Kidney epithelial cell (primary cell): ENCODE measurements at regions not wholly inside any gene's neighbourhood (a gene's known extent, or its start where the extent isn't known, plus 50 kb on each side); places are given as distances from the start of the nearest gene placed in this dataset.

ENCODE experiments used
- DNase-seq: peaks from one replicate; pipeline ENCODE4 v3.0.0-alpha.2; 2010; ENCODE audit warnings: low read depth
- H3K27me3 ChIP-seq: 2 replicates; pipeline ENCODE4 v1.6.0; 2011; ENCODE audit warnings: low read length; ENCODE audit not compliant: control insufficient read depth, insufficient read depth
- H3K36me3 ChIP-seq: 2 replicates; pipeline ENCODE4 v1.5.1; 2011; ENCODE audit warnings: low read length; ENCODE audit not compliant: control insufficient read depth, insufficient read depth
- H3K4me3 ChIP-seq: 2 replicates; pipeline ENCODE4 v1.5.1; 2011; ENCODE audit warnings: low read depth, mild to moderate bottlenecking, control low read depth, low read length
- TF ChIP-seq, protein P1 (sequence below): IDR thresholded peaks from 2 replicates; pipeline ENCODE4 v1.5.1; 2011; ENCODE audit warnings: mild to moderate bottlenecking, moderate library complexity, low read length, control low read depth, inconsistent platforms; ENCODE audit not compliant: insufficient read depth, poor library complexity, severe bottlenecking

DNA sequence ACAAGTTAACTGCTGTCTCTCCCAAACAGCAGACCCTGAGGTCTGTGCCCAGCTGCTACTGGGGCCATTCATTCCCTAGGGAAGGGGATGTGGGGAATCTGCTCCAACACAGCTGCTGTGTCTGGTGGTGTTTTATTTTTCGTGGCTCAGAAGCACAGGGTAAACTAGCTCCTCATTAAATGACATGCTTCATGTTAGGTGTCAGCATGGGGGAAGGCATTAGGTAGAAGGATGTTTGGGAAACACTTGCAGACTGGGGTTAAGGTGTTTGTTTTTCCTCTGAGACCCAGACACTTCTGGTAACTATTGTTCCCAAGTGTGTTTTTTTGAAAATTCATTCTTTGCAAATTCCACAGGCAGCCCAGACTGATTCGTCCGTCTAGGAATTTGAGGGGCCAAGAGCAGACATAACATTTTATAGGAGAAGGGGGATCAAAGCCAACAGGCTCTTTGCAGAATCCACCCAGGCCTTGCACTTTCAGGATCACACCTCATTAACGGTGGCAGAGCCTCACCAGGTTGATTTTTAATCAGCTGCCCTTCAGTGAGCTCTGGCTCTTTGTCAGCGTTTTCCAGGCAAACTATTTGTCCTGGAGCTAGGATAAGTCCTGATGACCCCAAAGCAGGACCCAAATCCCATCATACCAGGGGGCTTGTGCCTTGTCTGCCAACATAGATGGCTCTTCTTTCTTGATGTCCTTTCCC, 65.4 kb upstream of the ITGA11 start:
- H3K4me3 ChIP-seq: no peak overlapping the region
- H3K36me3 ChIP-seq: no peaks in the 10 kb centered on the region
- TF ChIP-seq, protein P1, sequence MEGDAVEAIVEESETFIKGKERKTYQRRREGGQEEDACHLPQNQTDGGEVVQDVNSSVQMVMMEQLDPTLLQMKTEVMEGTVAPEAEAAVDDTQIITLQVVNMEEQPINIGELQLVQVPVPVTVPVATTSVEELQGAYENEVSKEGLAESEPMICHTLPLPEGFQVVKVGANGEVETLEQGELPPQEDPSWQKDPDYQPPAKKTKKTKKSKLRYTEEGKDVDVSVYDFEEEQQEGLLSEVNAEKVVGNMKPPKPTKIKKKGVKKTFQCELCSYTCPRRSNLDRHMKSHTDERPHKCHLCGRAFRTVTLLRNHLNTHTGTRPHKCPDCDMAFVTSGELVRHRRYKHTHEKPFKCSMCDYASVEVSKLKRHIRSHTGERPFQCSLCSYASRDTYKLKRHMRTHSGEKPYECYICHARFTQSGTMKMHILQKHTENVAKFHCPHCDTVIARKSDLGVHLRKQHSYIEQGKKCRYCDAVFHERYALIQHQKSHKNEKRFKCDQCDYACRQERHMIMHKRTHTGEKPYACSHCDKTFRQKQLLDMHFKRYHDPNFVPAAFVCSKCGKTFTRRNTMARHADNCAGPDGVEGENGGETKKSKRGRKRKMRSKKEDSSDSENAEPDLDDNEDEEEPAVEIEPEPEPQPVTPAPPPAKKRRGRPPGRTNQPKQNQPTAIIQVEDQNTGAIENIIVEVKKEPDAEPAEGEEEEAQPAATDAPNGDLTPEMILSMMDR: no peak
- DNase-seq: no peak
- H3K27me3 ChIP-seq: no peaks in the 10 kb centered on the region

DNA sequence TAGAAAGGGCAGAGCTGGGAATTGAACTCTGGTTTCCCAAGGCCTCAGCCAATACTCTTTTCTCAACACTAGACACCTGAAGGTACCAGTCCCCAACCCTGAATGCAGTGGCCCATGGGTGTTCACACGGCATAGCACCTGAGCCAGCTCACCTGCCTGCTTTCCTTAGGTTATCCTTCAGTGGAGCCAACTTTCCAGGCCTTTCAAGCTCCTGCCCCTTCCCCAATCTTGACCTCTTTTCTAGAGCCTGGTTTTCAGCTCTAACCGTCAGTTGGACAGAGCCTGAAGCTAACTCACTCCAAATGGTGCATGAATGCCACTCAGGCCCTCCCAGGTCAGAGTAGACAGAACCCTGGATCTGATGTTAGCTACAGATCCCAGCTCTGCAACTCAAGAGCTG, 66.1 kb upstream of the ITGA11 start:
- H3K4me3 ChIP-seq: no peak overlapping the region
- no peaks in the 10 kb centered on the region for H3K36me3 ChIP-seq
- H3K27me3 ChIP-seq: no peaks in the 10 kb centered on the region
- DNase-seq: no peak
- TF ChIP-seq, protein P1: no peak

DNA sequence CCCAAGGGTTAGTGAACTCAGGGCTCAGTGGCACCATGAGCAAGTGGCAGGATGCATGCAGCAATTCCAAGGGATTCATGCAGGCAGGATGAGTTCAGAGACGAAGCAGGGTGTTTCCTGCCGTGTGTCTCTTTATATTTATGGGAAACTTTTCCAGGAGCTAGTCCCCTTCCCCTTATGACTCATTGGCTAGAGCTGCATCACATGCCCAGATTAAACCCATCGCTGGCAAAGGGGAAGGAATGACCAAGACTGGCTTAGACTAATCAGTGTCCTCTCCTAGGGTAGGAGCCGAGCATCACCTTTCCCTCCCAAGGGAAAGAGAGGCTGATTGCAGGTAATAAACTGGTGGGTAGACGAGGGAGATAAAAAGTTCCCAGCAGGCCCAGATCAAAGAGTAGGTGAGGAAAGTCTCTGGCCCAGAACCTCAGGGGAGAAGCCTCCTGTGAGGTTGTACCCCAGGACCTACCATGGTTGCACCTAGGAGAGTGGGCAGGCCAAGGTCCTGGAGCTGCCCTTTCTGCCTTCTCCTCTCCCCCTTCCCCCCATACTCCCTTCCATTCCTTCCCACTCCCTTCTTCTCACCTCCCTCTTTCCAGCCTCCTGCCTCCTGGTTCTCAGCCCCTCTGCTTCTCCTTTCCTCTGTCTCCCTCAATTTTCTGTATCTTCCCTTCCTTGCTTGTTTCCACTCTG, 67.8 kb upstream of the ITGA11 start:
- DNase-seq: no peak
- TF ChIP-seq, protein P1: no peak

DNA sequence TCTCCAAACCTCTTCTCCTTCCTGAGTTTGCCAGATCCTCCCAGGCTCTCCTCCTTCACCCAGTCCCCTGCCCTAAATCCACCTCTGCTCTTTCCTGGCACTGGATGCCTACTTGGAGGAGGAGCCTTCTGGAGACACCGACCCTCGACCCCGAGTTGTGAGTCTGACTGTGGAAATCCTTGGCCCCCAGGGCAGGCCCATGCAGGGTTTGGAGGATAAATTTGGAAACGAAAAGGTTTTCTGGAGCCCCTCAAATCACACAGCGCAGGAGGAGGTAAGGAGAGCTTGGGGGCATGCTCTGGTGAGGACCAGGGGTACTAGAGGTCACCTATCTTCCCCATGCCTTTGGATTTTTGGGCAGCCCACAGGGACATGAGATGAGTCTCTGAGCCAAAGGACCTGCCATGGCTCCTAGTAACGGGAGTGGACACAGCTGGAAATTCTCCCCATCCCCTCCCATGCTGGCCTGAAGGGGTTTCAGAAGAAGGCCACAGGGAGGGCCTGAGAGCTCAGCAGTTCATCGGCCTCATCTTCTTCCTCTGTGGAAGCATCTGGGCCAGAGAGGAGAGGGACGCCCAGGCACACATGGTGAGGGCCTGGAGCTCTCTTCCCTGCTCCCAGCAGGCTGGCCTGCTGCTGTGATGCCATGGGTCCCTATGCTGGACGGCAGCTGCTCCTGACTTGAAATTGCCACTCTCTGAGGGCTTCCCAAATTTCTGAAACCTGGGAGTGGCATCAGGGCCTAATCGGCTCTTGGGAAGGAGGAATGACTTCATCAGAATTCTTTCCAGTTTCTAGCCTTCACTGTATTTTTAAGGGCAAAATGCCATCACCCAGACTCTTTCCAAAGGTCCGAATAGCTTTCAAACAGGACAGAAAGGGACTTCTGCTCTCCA, 68.6 kb upstream of the ITGA11 start:
- Histone ChIP-seq H3K4me3 (no peak overlapping the region), H3K36me3 (no peaks in the 10 kb centered on the region), H3K27me3 (no peaks in the 10 kb centered on the region)
- TF ChIP-seq, protein P1: no peak
- no peak for DNase-seq

More for the DNA sequence above, 67.8 kb upstream of the ITGA11 start:
- Histone ChIP-seq H3K4me3 (no peak overlapping the region), H3K27me3 (no peaks in the 10 kb centered on the region), H3K36me3 (no peaks in the 10 kb centered on the region)

DNA sequence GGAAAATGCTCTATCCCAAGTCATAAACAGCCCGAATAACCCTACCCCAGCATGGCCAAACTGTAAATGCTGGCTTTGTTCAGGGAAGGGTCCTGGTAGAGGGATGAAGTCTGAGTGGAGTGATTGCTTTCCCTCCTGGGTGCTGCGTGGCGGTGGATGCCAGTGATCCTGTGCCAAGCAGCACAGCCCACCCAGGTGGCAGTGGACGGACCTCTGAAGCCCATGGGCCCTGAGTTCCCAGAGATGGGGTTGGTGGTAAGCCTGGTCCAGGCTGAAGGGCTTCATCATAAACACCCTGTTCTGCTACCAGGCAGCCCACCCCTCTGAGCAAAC, 69.3 kb upstream of the ITGA11 start:
- Histone ChIP-seq H3K27me3 (no peaks in the 10 kb centered on the region), H3K4me3 (no peak overlapping the region), H3K36me3 (no peaks in the 10 kb centered on the region)
- TF ChIP-seq, protein P1: no peak
- no peak for DNase-seq
